ENCODE measurements at regions not wholly inside any gene's neighbourhood (a gene's known extent, or its start where the extent isn't known, plus 50 kb on each side); places are given as distances from the start of the nearest gene placed in this dataset.

DNA sequence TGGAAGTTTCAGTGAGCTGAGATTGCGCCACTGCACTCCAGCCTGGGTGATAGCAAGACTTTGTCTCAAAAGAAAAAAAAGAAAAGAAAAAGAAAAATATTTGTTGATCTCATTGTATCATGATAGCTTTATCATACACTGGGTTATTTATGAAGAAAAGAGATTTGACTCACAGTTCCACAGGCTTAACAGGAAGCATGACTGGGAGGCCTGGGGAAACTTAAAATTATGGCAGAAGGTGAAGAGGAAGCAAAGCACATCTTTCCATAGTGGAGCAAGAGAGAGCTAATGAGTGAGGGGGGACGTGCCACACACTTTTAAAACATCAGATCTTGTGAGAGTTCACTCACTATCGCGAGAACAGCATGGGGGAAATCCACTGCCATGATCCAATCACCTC lies 72.7 kb upstream of the FUT8 start:
- no peak overlapping the region for H3K23ac ChIP-seq (ENCODE audit: low read length)
- no peak overlapping the region for H3K4ac ChIP-seq (ENCODE audit: low read depth, low read length)
- H3K4me3 ChIP-seq (ENCODE audit: low read length) = no peak overlapping the region
- peaks cover 4% of the 10 kb centered on the region for H3K4me1 ChIP-seq (ENCODE audit: control insufficient read depth, low read depth, low read length)
- H2AK5ac ChIP-seq (ENCODE audit: low read length) = no peak overlapping the region
- no peak overlapping the region for H2BK120ac ChIP-seq (ENCODE audit: low read depth, low read length)
- no peak overlapping the region for H3K4me2 ChIP-seq (ENCODE audit: low read length)
- peaks cover 2% of the 10 kb centered on the region for H3K27me3 ChIP-seq (ENCODE audit: insufficient read depth, low read length, poor library complexity)
- H2BK5ac ChIP-seq (ENCODE audit: low read length) = no peak overlapping the region
- no peak for DNase-seq
- no peak overlapping the region for H4K5ac ChIP-seq (ENCODE audit: low read length)
- H3K79me2 ChIP-seq (ENCODE audit: control insufficient read depth, insufficient read depth, low read length) = no peaks in the 10 kb centered on the region
- H3K36me3 ChIP-seq (ENCODE audit: control insufficient read depth, insufficient read depth, low read length) = no peaks in the 10 kb centered on the region
- no peak overlapping the region for H3K56ac ChIP-seq (ENCODE audit: low read length)
- WGBS (ENCODE audit: extremely low coverage, insufficient coverage, low lambda C conversion rate) = no CpG with 5 or more reads among the region's 4 CpGs
- no peak overlapping the region for H3K27ac ChIP-seq (ENCODE audit: low read depth, low read length)
- H3K18ac ChIP-seq (ENCODE audit: low read length) = no peak overlapping the region
- H3K79me1 ChIP-seq (ENCODE audit: low read length) = no peaks in the 10 kb centered on the region
- H2BK15ac ChIP-seq (replicated peaks; ENCODE audit: low read depth) = no peak overlapping the region
- no peak overlapping the region for H4K8ac ChIP-seq (ENCODE audit: low read depth, low read length)
- no peak overlapping the region for H3K9ac ChIP-seq (ENCODE audit: low read length)

DNA sequence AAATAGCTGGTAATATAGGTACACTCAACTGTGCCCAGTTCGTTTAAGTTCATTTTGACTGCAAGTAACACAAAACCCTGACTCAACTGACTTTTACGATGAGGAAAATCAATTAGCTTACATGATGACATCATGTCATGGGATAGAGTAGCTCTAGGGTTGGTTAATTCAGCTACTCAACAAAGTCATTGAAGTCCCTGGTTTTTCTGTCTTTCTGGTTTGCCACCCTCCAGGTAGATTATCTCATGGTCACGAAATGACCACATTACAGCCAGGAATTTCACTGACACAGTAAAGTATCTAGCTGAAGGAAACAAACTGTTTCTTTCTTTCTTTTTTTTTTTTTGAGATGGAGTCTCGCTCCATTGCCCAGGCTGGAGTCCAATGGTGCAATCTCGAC lies 68.5 kb upstream of the FUT8 start:
- Histone ChIP-seq H2BK120ac (ENCODE audit: low read depth, low read length) (no peak overlapping the region), H2BK15ac (replicated peaks; ENCODE audit: low read depth) (no peak overlapping the region), H3K36me3 (ENCODE audit: control insufficient read depth, insufficient read depth, low read length) (no peaks in the 10 kb centered on the region), H3K79me1 (ENCODE audit: low read length) (no peaks in the 10 kb centered on the region), H3K4me2 (ENCODE audit: low read length) (no peak overlapping the region), H2AK5ac (ENCODE audit: low read length) (no peak overlapping the region), H3K9ac (ENCODE audit: low read length) (no peak overlapping the region), H3K27me3 (ENCODE audit: insufficient read depth, low read length, poor library complexity) (no peaks in the 10 kb centered on the region), H3K23ac (ENCODE audit: low read length) (no peak overlapping the region), H3K4me3 (ENCODE audit: low read length) (no peak overlapping the region), H3K27ac (ENCODE audit: low read depth, low read length) (no peak overlapping the region), H3K4ac (ENCODE audit: low read depth, low read length) (no peak overlapping the region), H3K56ac (ENCODE audit: low read length) (no peak overlapping the region), H3K18ac (ENCODE audit: low read length) (no peak overlapping the region), H2BK5ac (ENCODE audit: low read length) (no peak overlapping the region), H4K8ac (ENCODE audit: low read depth, low read length) (no peak overlapping the region), H3K79me2 (ENCODE audit: control insufficient read depth, insufficient read depth, low read length) (no peaks in the 10 kb centered on the region), H3K4me1 (ENCODE audit: control insufficient read depth, low read depth, low read length) (no peaks in the 10 kb centered on the region), H4K5ac (ENCODE audit: low read length) (no peak overlapping the region)
- WGBS (ENCODE audit: extremely low coverage, insufficient coverage, low lambda C conversion rate) = no CpG with 5 or more reads among the region's 5 CpGs
- no peak for DNase-seq

DNA sequence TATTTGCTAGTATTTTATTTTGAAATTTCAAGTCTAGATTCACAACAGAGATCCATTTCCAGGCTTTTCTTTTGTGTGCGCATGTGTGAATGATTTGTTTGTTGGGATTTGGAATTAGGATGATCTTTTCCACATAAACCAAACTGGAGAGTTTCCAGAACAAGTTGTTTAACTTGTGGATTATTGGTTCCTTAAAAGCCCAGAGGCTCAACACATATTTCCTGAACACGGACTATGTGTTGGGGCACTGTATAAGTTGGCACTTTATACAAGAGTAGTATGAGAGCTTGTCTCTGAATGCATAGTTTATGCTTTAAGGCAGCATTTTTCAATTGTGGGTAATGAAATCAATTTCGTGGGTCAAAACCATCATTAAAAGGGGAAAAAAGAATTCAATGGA lies 67.3 kb upstream of the FUT8 start:
- no peak overlapping the region for H3K56ac ChIP-seq (ENCODE audit: low read length)
- H3K4me3 ChIP-seq (ENCODE audit: low read length) = no peak overlapping the region
- no peak overlapping the region for H3K9ac ChIP-seq (ENCODE audit: low read length)
- no peaks in the 10 kb centered on the region for H3K4me1 ChIP-seq (ENCODE audit: control insufficient read depth, low read depth, low read length)
- no peak for DNase-seq
- H2BK120ac ChIP-seq (ENCODE audit: low read depth, low read length) = no peak overlapping the region
- no peak overlapping the region for H3K18ac ChIP-seq (ENCODE audit: low read length)
- H2AK5ac ChIP-seq (ENCODE audit: low read length) = no peak overlapping the region
- no peaks in the 10 kb centered on the region for H3K36me3 ChIP-seq (ENCODE audit: control insufficient read depth, insufficient read depth, low read length)
- no peak overlapping the region for H3K27ac ChIP-seq (ENCODE audit: low read depth, low read length)
- WGBS (ENCODE audit: extremely low coverage, insufficient coverage, low lambda C conversion rate) = no CpG with 5 or more reads among the region's 3 CpGs
- no peak overlapping the region for H2BK5ac ChIP-seq (ENCODE audit: low read length)
- H3K23ac ChIP-seq (ENCODE audit: low read length) = no peak overlapping the region
- H3K27me3 ChIP-seq (ENCODE audit: insufficient read depth, low read length, poor library complexity) = no peaks in the 10 kb centered on the region
- no peaks in the 10 kb centered on the region for H3K79me1 ChIP-seq (ENCODE audit: low read length)
- H3K4ac ChIP-seq (ENCODE audit: low read depth, low read length) = no peak overlapping the region
- H4K8ac ChIP-seq (ENCODE audit: low read depth, low read length) = no peak overlapping the region
- no peak overlapping the region for H3K4me2 ChIP-seq (ENCODE audit: low read length)
- no peak overlapping the region for H2BK15ac ChIP-seq (replicated peaks; ENCODE audit: low read depth)
- no peaks in the 10 kb centered on the region for H3K79me2 ChIP-seq (ENCODE audit: control insufficient read depth, insufficient read depth, low read length)
- H4K5ac ChIP-seq (ENCODE audit: low read length) = no peak overlapping the region

DNA sequence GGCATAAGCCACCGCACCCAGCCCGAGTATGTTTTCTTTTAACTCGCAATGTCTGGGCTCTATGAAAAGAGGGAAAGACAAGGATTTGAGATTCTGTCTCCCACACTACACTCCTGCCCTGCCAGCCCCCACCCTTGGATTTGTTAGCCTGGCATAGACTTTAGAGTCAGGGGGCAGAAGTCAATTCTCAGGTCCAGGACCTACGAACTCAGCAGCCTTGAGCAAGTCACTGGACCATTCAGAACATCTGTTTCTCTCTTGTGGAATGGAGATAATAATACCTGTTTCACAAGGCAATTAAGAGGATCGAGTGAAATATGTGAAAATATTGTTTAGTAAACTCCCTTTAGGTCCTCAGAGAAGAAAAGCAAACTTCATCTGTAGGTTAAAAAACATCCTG lies 66.1 kb upstream of the FUT8 start:
- DNase-seq = no peak
- H2AK5ac ChIP-seq (ENCODE audit: low read length) = no peak overlapping the region
- H3K56ac ChIP-seq (ENCODE audit: low read length) = no peak overlapping the region
- no peak overlapping the region for H3K4me3 ChIP-seq (ENCODE audit: low read length)
- no peak overlapping the region for H3K4ac ChIP-seq (ENCODE audit: low read depth, low read length)
- H3K79me2 ChIP-seq (ENCODE audit: control insufficient read depth, insufficient read depth, low read length) = no peaks in the 10 kb centered on the region
- H3K23ac ChIP-seq (ENCODE audit: low read length) = no peak overlapping the region
- no CpG with 5 or more reads among the region's 5 CpGs for WGBS (ENCODE audit: extremely low coverage, insufficient coverage, low lambda C conversion rate)
- no peak overlapping the region for H4K8ac ChIP-seq (ENCODE audit: low read depth, low read length)
- no peak overlapping the region for H2BK15ac ChIP-seq (replicated peaks; ENCODE audit: low read depth)
- H2BK120ac ChIP-seq (ENCODE audit: low read depth, low read length) = no peak overlapping the region
- no peaks in the 10 kb centered on the region for H3K4me1 ChIP-seq (ENCODE audit: control insufficient read depth, low read depth, low read length)
- no peaks in the 10 kb centered on the region for H3K27me3 ChIP-seq (ENCODE audit: insufficient read depth, low read length, poor library complexity)
- no peak overlapping the region for H3K18ac ChIP-seq (ENCODE audit: low read length)
- H3K79me1 ChIP-seq (ENCODE audit: low read length) = no peaks in the 10 kb centered on the region
- H3K9ac ChIP-seq (ENCODE audit: low read length) = no peak overlapping the region
- no peaks in the 10 kb centered on the region for H3K36me3 ChIP-seq (ENCODE audit: control insufficient read depth, insufficient read depth, low read length)
- no peak overlapping the region for H3K4me2 ChIP-seq (ENCODE audit: low read length)
- H3K27ac ChIP-seq (ENCODE audit: low read depth, low read length) = no peak overlapping the region
- no peak overlapping the region for H2BK5ac ChIP-seq (ENCODE audit: low read length)
- no peak overlapping the region for H4K5ac ChIP-seq (ENCODE audit: low read length)

DNA sequence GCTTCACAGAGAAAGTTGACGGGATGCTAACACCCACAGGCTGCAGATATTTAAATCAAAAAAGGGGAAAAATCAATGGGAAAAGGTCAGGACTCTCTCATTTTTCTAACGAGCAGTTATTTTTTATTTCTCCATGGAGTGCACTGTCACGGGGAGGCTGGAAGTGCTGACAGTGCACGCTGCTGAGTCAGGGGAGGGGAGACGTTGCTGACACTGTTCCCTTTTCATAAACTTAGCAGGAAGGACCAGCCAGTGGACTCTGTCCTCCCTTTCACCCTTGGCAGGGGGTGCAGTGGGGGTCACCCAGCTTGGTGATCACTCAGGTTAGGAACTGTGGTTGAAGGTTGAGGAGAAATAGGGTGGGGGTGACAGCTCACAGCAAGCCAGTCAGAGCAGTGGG lies 65.6 kb upstream of the FUT8 start:
- WGBS (ENCODE audit: extremely low coverage, insufficient coverage, low lambda C conversion rate) = no CpG with 5 or more reads among the region's 5 CpGs

DNA sequence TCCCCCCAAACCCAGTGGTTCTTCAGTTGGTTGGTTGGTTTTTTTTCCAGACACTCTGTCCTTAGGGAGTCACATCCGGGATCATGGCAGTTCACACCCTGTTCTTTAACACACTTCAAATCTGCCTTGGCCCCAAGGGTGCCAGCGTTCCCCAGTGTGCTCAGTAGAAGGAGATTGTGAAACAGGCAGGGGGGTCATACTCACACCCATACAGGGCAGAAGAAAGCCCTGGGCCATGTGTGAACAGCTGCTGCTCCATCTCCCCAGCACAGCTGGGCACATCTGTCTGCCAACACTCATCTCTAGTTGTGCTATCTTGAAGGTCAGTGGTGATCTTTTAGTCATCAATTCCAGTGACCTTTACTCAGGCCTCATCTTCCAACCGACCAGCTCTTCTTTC lies 64.4 kb upstream of the FUT8 start:
- H4K8ac ChIP-seq (ENCODE audit: low read depth, low read length) = no peak overlapping the region
- H4K5ac ChIP-seq (ENCODE audit: low read length) = no peak overlapping the region
- H3K27me3 ChIP-seq (ENCODE audit: insufficient read depth, low read length, poor library complexity) = no peaks in the 10 kb centered on the region
- WGBS (ENCODE audit: extremely low coverage, insufficient coverage, low lambda C conversion rate) = no CpG with 5 or more reads among the region's 3 CpGs
- no peak overlapping the region for H3K23ac ChIP-seq (ENCODE audit: low read length)
- DNase-seq = no peak
- H3K79me2 ChIP-seq (ENCODE audit: control insufficient read depth, insufficient read depth, low read length) = no peaks in the 10 kb centered on the region
- no peak overlapping the region for H3K9ac ChIP-seq (ENCODE audit: low read length)
- H3K36me3 ChIP-seq (ENCODE audit: control insufficient read depth, insufficient read depth, low read length) = no peaks in the 10 kb centered on the region
- H3K4me2 ChIP-seq (ENCODE audit: low read length) = no peak overlapping the region
- no peak overlapping the region for H2AK5ac ChIP-seq (ENCODE audit: low read length)
- H3K56ac ChIP-seq (ENCODE audit: low read length) = no peak overlapping the region
- no peak overlapping the region for H3K4ac ChIP-seq (ENCODE audit: low read depth, low read length)
- H2BK5ac ChIP-seq (ENCODE audit: low read length) = no peak overlapping the region
- H3K4me1 ChIP-seq (ENCODE audit: control insufficient read depth, low read depth, low read length) = no peaks in the 10 kb centered on the region
- no peak overlapping the region for H2BK120ac ChIP-seq (ENCODE audit: low read depth, low read length)
- H3K4me3 ChIP-seq (ENCODE audit: low read length) = no peak overlapping the region
- H3K27ac ChIP-seq (ENCODE audit: low read depth, low read length) = no peak overlapping the region
- no peaks in the 10 kb centered on the region for H3K79me1 ChIP-seq (ENCODE audit: low read length)
- no peak overlapping the region for H2BK15ac ChIP-seq (replicated peaks; ENCODE audit: low read depth)
- no peak overlapping the region for H3K18ac ChIP-seq (ENCODE audit: low read length)

More for the DNA sequence above, 65.6 kb upstream of the FUT8 start:
- Histone ChIP-seq H4K8ac (ENCODE audit: low read depth, low read length) (no peak overlapping the region), H3K23ac (ENCODE audit: low read length) (no peak overlapping the region), H3K56ac (ENCODE audit: low read length) (no peak overlapping the region), H3K27ac (ENCODE audit: low read depth, low read length) (no peak overlapping the region), H2AK5ac (ENCODE audit: low read length) (no peak overlapping the region), H3K27me3 (ENCODE audit: insufficient read depth, low read length, poor library complexity) (no peaks in the 10 kb centered on the region), H3K4ac (ENCODE audit: low read depth, low read length) (no peak overlapping the region), H3K4me3 (ENCODE audit: low read length) (no peak overlapping the region), H3K79me2 (ENCODE audit: control insufficient read depth, insufficient read depth, low read length) (no peaks in the 10 kb centered on the region), H2BK120ac (ENCODE audit: low read depth, low read length) (no peak overlapping the region), H3K79me1 (ENCODE audit: low read length) (no peaks in the 10 kb centered on the region), H3K9ac (ENCODE audit: low read length) (no peak overlapping the region), H2BK15ac (replicated peaks; ENCODE audit: low read depth) (no peak overlapping the region), H3K4me1 (ENCODE audit: control insufficient read depth, low read depth, low read length) (no peaks in the 10 kb centered on the region), H4K5ac (ENCODE audit: low read length) (no peak overlapping the region), H2BK5ac (ENCODE audit: low read length) (no peak overlapping the region), H3K36me3 (ENCODE audit: control insufficient read depth, insufficient read depth, low read length) (no peaks in the 10 kb centered on the region), H3K18ac (ENCODE audit: low read length) (no peak overlapping the region), H3K4me2 (ENCODE audit: low read length) (no peak overlapping the region)
- no peak for DNase-seq

All from mesendoderm (in vitro differentiated cells).